Small intestine (tissue), 7 donors: ENCODE measurements at regions not wholly inside any gene's neighbourhood (a gene's known extent, or its start where the extent isn't known, plus 50 kb on each side); places are given as distances from the start of the nearest gene placed in this dataset.

Experiments used
- DNase-seq, 2 donors: peaks; one replicate each; pipeline versions ENCODE4 v3.0.0 to v3.0.0-alpha.2; 2013
- FAIRE-seq: peaks from 2 replicates; lab custom pipeline; 2012; peaks lifted over from hg19 to GRCh38; lab: Jason Lieb, UNC
- H3K27ac ChIP-seq, 3 donors: one replicate each; pipeline ENCODE4 v1.5.1; 2013; ENCODE audit warnings: low read length in 2 of 3, mild to moderate bottlenecking in 2 of 3, control low read depth in 1 of 3, inconsistent platforms in 1 of 3, low read depth in 1 of 3, moderate library complexity in 1 of 3
- H3K27me3 ChIP-seq, 3 donors: one replicate each; pipeline ENCODE4 v1.6.1; 2013; ENCODE audit warnings: low read length in 3 of 3, inconsistent platforms in 1 of 3; ENCODE audit not compliant: control insufficient read depth in 3 of 3, insufficient read depth in 3 of 3
- H3K36me3 ChIP-seq, 3 donors: one replicate each; pipeline ENCODE4 v1.6.1; 2013; ENCODE audit warnings: low read length in 3 of 3, inconsistent platforms in 1 of 3, low read depth in 1 of 3, mild to moderate bottlenecking in 1 of 3, moderate library complexity in 1 of 3; ENCODE audit not compliant: control insufficient read depth in 3 of 3, insufficient read depth in 2 of 3
- H3K4me1 ChIP-seq, 3 donors: one replicate each; pipeline ENCODE4 v1.6.1; 2013; ENCODE audit warnings: low read length in 2 of 3, inconsistent platforms in 1 of 3, low read depth in 1 of 3, mild to moderate bottlenecking in 1 of 3, moderate library complexity in 1 of 3; ENCODE audit not compliant: control insufficient read depth in 3 of 3, insufficient read depth in 2 of 3
- H3K4me3 ChIP-seq, 3 donors: one replicate each; pipeline ENCODE4 v1.5.1; 2013; ENCODE audit warnings: low read length in 3 of 3, control low read depth in 1 of 3, inconsistent platforms in 1 of 3, low read depth in 1 of 3, mild to moderate bottlenecking in 1 of 3, moderate library complexity in 1 of 3
- H3K9me3 ChIP-seq, 2 donors: one replicate each; pipeline ENCODE4 v1.6.1; 2013; ENCODE audit warnings: low read depth in 1 of 2, low read length in 1 of 2; ENCODE audit not compliant: control insufficient read depth in 2 of 2, insufficient read depth in 1 of 2
- WGBS, 3 donors: extraction: QIAGEN DNeasy Blood & Tissue Kit; methylation state at CpG; one replicate each; pipeline ENCODE4 v1.1.7; 2013; 5-methylcytosine and 5-hydroxymethylcytosine counted together
- donor health status: healthy with polysubstance abuse.
- donor health status: control.
- donor health status: control.
- donor health status: Bipolar disorder and iron deficiency.
- donor health status: healthy.

DNA sequence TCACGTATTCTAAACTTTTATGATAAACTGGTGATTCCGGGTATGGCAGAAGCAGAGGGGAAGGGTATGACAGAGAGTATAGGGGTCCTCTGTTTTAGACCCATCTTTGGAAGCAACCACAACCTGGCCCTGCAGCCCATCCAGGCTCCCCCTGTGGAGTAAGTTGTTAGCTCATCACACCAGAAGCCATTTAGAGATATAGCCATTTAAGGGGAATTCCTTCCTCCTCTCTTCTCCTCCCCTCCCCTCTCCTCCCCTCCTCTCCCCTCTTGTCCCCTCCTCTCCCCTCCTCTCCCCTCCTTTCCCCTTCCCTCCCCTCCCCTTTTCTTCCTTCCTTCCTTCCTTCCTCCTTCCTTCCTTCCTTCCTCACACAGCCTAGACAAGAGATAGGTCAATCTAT lies 197.3 kb upstream of the LDB2 start:
- Histone ChIP-seq H3K27me3 (no peaks in the 10 kb centered on the region), H3K9me3 (no peaks in the 10 kb centered on the region), H3K4me3 (no peak overlapping the region), H3K27ac (no peak overlapping the region), H3K4me1 (no peaks in the 10 kb centered on the region), H3K36me3 (no peaks in the 10 kb centered on the region)
- FAIRE-seq, result no peak
- no peak for DNase-seq
- 78 to 87% (median 86%) methylated on average over 2 of the region's 2 CpGs for WGBS, 3 donors

DNA sequence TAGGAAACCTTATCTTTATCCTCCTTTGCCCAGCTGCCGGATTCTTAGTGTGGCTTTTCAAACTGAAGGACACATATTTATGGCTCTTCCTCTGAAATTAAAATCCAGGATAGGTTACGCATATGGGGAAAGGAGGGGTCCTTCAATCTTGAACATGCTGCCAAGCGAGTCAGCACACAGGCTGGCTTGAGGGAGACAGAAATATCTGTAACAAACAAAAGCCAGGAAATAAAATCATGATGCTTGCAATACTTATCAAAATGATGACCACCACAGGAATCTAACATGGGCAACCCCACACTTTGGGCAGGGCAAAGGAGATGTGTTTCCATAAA lies 196.4 kb upstream of the LDB2 start:
- Histone ChIP-seq H3K4me1 (no peaks in the 10 kb centered on the region), H3K4me3 (no peak overlapping the region), H3K36me3 (no peaks in the 10 kb centered on the region), H3K9me3 (no peaks in the 10 kb centered on the region), H3K27me3 (no peaks in the 10 kb centered on the region), H3K27ac (no peak overlapping the region)
- DNase-seq (no peak), FAIRE-seq (no peak)
- 45 to 61% (median 57%) methylated on average over 3 of the region's 3 CpGs for WGBS, 3 donors

DNA sequence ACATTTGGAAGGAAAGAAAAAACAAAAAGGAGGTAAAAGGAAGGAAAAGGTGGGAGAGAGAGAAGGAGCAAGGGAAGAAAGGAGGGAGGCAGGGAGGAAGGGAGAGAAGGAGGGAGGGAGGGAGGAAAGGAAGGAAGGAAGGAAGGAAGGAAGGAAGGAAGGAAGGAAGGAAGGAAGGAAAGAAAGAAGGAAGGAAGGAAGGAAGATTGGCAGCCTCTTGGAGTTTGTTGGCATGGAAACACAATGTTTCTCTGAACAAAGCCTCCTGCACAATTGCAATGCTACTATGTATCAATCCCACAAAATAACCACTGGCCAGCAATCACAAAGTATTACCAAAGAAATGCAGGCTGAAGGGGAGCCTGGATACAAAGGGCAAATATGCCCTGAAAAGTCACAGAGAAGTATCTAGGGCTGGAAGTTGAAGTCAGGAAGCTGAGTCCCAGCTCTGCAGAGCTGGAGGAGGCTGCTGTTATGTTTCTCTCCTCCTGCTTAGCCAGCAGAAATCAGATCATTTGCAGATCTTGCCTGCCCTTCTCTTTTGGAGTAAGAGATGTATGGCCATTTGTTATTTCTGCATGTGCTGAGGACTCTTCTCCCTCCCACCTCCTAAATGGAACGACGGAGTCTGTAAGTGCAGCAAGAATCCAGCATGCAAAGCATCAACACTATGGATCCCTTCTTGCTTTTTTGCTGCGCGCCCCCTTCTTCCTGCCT lies 195.9 kb upstream of the LDB2 start:
- DNase-seq, result no peak
- WGBS, 3 donors, result 40 to 71% (median 62%) methylated on average over 4 of the region's 4 CpGs
- FAIRE-seq, result no peak

DNA sequence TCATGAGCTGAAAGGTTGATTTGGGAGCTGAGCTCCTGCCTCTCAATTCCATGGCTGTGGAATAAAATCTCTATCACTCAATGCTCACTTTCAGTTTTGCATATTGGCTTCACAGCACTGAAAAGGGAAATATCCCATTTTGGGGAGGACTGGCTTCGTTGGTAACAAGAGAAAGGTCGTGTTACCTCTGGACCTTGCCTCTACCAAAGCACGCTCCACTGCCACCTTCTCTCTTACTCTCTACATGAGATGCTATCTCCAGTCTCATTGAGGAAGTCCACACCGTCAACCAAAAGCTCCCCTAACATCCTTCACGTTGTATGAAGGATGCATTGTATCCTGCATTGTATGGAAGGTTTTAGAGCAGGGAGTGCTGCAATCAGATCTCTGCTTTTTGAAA lies 195.0 kb upstream of the LDB2 start:
- DNase-seq, result no peak
- Histone ChIP-seq H3K27ac (no peak overlapping the region), H3K27me3 (no peaks in the 10 kb centered on the region), H3K9me3 (no peaks in the 10 kb centered on the region), H3K4me3 (no peak overlapping the region), H3K4me1 (no peaks in the 10 kb centered on the region), H3K36me3 (no peaks in the 10 kb centered on the region)
- FAIRE-seq, result no peak
- 55 to 67% (median 63%) methylated on average over 5 of the region's 5 CpGs for WGBS, 3 donors

More for the DNA sequence above, 195.9 kb upstream of the LDB2 start:
- no peaks in the 10 kb centered on the region for H3K4me1 ChIP-seq
- H3K9me3 ChIP-seq, result no peaks in the 10 kb centered on the region
- no peaks in the 10 kb centered on the region for H3K27me3 ChIP-seq
- no peak overlapping the region for H3K27ac ChIP-seq
- no peak overlapping the region for H3K4me3 ChIP-seq
- no peaks in the 10 kb centered on the region for H3K36me3 ChIP-seq

DNA sequence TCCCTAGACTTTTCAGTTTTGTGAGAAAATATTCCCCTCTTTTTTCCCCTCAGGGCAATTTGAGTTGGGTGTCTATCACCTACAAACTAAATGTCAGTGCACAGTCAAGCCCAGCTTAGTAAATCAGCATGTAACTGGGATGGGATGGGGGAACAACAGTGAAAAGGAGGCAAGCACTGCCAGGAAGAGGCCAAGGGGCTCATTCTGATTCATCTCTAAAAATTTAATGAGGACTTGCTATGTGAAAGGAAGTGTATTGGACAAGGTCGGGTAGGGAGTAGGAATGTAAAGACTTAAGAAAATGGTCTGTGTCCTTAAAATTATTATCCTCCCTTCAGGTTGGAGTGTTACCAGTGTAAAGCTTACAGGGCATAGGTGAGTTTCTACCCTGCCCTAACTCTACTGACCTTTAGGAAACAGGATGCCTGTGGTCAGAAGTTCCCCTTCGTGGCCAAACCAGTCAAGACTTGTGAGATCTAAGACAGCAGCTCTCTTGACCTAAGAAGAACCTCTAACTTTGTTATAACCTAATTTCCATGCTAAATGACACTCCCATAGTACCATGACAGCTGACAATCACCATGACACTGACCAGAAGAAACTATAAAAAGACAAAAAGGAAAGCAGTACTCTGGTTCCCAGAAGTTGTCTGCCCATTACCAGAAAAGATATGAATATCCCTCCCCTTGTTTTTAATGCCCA lies 194.4 kb upstream of the LDB2 start:
- DNase-seq (no peak), FAIRE-seq (no peak)
- WGBS, 3 donors, result 33 to 60% (median 37%) methylated on average over 2 of the region's 2 CpGs
- H3K27me3 ChIP-seq, result no peaks in the 10 kb centered on the region
- H3K4me3 ChIP-seq, result no peak overlapping the region
- H3K36me3 ChIP-seq, result no peaks in the 10 kb centered on the region
- no peak overlapping the region for H3K27ac ChIP-seq
- H3K4me1 ChIP-seq, result no peaks in the 10 kb centered on the region
- no peaks in the 10 kb centered on the region for H3K9me3 ChIP-seq

DNA sequence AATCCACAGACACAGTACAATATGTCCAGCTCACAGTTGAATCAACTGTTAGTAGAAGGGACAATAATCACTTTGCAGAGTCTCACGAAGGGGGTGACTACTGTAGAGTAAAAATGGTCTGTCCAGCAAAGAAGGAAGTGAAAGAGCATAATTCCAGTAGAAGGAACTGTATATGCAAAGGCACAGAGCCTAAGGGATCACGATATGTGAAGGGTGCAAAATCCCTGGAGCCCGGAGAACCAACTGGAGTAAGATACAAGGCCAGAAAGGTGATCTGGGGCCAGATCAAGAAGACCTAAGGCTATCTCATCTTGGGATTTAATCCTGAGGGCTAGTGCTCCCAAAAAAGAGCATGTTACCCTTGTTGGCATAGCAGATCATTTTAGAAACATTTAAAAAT lies 192.7 kb upstream of the LDB2 start:
- DNase-seq, result no peak
- 63 to 79% (median 63%) methylated on average over 3 of the region's 3 CpGs for WGBS, 3 donors
- H3K36me3 ChIP-seq, result no peaks in the 10 kb centered on the region
- H3K9me3 ChIP-seq, result peaks cover 0 to 2% of the 10 kb centered on the region in 2 donors
- H3K27ac ChIP-seq, result no peak overlapping the region
- H3K27me3 ChIP-seq, result no peaks in the 10 kb centered on the region
- H3K4me3 ChIP-seq, result no peak overlapping the region
- H3K4me1 ChIP-seq, result no peaks in the 10 kb centered on the region
- FAIRE-seq, result no peak

DNA sequence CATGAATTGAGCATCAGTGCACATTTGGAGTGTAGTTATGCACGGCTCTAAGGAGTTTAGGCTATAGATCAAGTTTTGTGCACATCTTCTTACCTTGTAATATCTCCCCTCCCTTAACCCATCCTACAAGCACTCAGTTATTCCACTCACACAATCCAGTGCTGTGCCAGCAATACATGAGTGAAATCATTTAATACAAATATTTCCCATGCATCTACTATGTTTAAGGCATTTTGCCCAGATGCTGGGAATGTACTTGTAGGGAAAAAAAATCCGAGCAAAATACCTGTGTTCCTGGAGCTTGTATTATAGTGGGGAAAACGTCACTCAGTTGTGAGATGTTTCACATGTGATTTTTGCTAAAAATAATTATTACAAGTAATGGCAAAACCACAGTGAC lies 191.6 kb upstream of the LDB2 start:
- FAIRE-seq (no peak), DNase-seq (no peak)
- Histone ChIP-seq H3K9me3 (peaks cover 2% of the 10 kb centered on the region in 2 donors), H3K4me1 (no peaks in the 10 kb centered on the region), H3K27me3 (no peaks in the 10 kb centered on the region), H3K27ac (no peak overlapping the region), H3K4me3 (no peak overlapping the region), H3K36me3 (no peaks in the 10 kb centered on the region)
- WGBS, 3 donors, result 75 to 84% (median 80%) methylated on average over 3 of the region's 3 CpGs

DNA sequence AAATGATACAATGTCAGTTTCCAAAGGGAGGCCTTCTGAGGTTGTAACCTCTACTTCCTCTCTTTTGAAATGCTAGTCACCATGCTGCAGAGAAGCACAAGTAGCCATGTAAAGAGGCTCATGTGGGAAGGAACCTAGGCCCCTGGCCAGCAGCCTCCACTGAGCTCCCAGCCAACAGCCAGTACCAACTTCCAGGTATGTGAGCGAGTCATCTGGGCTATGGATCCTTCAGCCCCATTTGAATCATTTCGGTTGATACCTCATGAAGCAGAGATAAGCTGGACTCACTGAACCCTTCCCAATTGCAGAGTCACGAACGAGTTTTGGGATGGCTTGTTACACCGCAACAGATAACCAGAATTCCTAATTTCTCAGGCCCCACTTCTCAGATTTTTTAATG lies 187.0 kb upstream of the LDB2 start:
- 83 to 93% (median 88%) methylated on average over 5 of the region's 5 CpGs for WGBS, 3 donors
- DNase-seq, result no peak
- no peaks in the 10 kb centered on the region for H3K36me3 ChIP-seq

More for the DNA sequence above, 187.0 kb upstream of the LDB2 start:
- Histone ChIP-seq H3K27ac (no peak overlapping the region), H3K27me3 (no peaks in the 10 kb centered on the region), H3K4me3 (no peak overlapping the region), H3K9me3 (peaks cover 2% of the 10 kb centered on the region in 2 donors), H3K4me1 (no peaks in the 10 kb centered on the region)
- no peak for FAIRE-seq
